Esophagus muscularis mucosa (tissue), 4 donors: ENCODE measurements at regions not wholly inside any gene's neighbourhood (a gene's known extent, or its start where the extent isn't known, plus 50 kb on each side); places are given as distances from the start of the nearest gene placed in this dataset.

Source experiments
- EP300 ChIP-seq: sonication (generic); formaldehyde crosslinking; IDR thresholded peaks from one replicate; pipeline ENCODE4 v1.6.1; 2017; ENCODE audit warnings: antibody characterized with exemption
- POLR2A ChIP-seq: fragments of 450-650 bp; IDR thresholded peaks from one replicate; pipeline ENCODE4 v1.6.1; 2017; ENCODE audit warnings: antibody characterized with exemption, moderate library complexity, mild to moderate bottlenecking, low read depth
- POLR2AphosphoS5 ChIP-seq, 2 donors: sonication (generic); formaldehyde crosslinking; IDR thresholded peaks; one replicate each; pipeline ENCODE4 v1.6.1; 2017; ENCODE audit warnings: antibody characterized with exemption in 2 of 2
- TF ChIP-seq, protein P1 (sequence below), 3 experiments: fragments of 200-600 bp in 2 of 3; fragments of 450-650 bp in 1 of 3; sonication (generic) in 2 of 3; IDR thresholded peaks; one replicate each; pipeline ENCODE4 v1.5.1; 2017 to 2019; ENCODE audit warnings: antibody characterized with exemption in 3 of 3, mild to moderate bottlenecking in 2 of 3, moderate library complexity in 1 of 3

DNA sequence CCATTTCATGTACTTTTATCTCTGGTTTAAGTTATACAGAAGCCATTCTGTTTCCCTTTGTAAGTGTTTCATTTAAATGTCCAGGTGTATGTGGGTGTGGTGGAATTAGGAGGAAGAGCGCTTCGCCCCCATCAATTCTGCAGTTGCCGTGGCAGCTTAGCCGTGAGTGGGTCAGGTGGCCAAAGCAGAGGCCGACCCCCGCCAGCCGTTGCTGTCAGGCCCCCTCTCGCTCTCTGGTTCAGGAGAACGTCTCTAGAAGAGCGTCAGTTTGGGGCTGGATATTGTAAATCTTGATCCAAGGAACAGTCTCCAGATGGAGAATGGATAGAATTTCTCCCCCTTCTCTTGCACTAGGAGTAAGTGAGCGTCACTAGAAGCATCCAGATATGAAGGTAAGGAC is 367.4 kb downstream of the FOXA2 start:
- TF ChIP-seq, protein P1, sequence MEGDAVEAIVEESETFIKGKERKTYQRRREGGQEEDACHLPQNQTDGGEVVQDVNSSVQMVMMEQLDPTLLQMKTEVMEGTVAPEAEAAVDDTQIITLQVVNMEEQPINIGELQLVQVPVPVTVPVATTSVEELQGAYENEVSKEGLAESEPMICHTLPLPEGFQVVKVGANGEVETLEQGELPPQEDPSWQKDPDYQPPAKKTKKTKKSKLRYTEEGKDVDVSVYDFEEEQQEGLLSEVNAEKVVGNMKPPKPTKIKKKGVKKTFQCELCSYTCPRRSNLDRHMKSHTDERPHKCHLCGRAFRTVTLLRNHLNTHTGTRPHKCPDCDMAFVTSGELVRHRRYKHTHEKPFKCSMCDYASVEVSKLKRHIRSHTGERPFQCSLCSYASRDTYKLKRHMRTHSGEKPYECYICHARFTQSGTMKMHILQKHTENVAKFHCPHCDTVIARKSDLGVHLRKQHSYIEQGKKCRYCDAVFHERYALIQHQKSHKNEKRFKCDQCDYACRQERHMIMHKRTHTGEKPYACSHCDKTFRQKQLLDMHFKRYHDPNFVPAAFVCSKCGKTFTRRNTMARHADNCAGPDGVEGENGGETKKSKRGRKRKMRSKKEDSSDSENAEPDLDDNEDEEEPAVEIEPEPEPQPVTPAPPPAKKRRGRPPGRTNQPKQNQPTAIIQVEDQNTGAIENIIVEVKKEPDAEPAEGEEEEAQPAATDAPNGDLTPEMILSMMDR (IDR thresholded peaks at IDR 0.05), result no peak
- TF ChIP-seq POLR2A (no peak), POLR2AphosphoS5 (IDR thresholded peaks at IDR 0.05) (no peak), EP300 (no peak)
